OCI-LY3 (cell line): ENCODE measurements at regions not wholly inside any gene's neighbourhood (a gene's known extent, or its start where the extent isn't known, plus 50 kb on each side); places are given as distances from the start of the nearest gene placed in this dataset.

Experiments used
- H2AFZ ChIP-seq: fragments of 200-600, 300-600 bp; shearing (Covaris generic); 2 replicates; pipeline ENCODE4 v1.6.0; 2014; ENCODE audit warnings: antibody characterized with exemption, low read depth, low read length
- H3K27ac ChIP-seq: fragments of 200-600, 300-600 bp; sonication (generic); 2 replicates; pipeline ENCODE4 v1.5.1; 2014; ENCODE audit warnings: mild to moderate bottlenecking, low read length, moderate library complexity, mixed read lengths
- H3K27me3 ChIP-seq: fragments of 200-600, 300-600 bp; sonication (generic); 2 replicates; pipeline ENCODE4 v1.6.1; 2014; ENCODE audit warnings: low read depth, low read length, mixed read lengths
- H3K36me3 ChIP-seq: fragments of 200-600, 300-600 bp; sonication (generic); replicated peaks from 2 replicates; pipeline ENCODE3; 2014; ENCODE audit warnings: low read depth, low read length, mixed read lengths
- H3K4me1 ChIP-seq: fragments of 300-600, 200-600 bp; sonication (generic); 2 replicates; pipeline ENCODE4 v1.6.1; 2014; ENCODE audit warnings: low read length, mixed read lengths
- H3K4me2 ChIP-seq: fragments of 200-600, 300-600 bp; sonication (generic); 2 replicates; pipeline ENCODE4 v1.6.1; 2014; ENCODE audit warnings: low read length, mixed read lengths
- H3K4me3 ChIP-seq: fragments of 300-600, 200-600 bp; sonication (generic); 2 replicates; pipeline ENCODE4 v1.5.1; 2014; ENCODE audit warnings: antibody characterized with exemption, mild to moderate bottlenecking, low read length, moderate library complexity
- H3K79me2 ChIP-seq: fragments of 300-600, 200-600 bp; shearing (Covaris generic); 2 replicates; pipeline ENCODE4 v1.6.1; 2014; ENCODE audit warnings: mild to moderate bottlenecking, low read length, mixed read lengths
- H3K9ac ChIP-seq: fragments of 300-600, 200-600 bp; shearing (Covaris generic); 2 replicates; pipeline ENCODE4 v1.6.0; 2014; ENCODE audit warnings: mild to moderate bottlenecking, low read length, moderate library complexity
- H3K9me3 ChIP-seq: fragments of 200-600, 300-600 bp; shearing (Covaris generic); 2 replicates; pipeline ENCODE4 v1.6.1; 2014; ENCODE audit warnings: low read length, mixed read lengths; ENCODE audit not compliant: insufficient read depth
- H4K20me1 ChIP-seq: fragments of 200-600, 300-600 bp; sonication (generic); 2 replicates; pipeline ENCODE4 v1.6.1; 2016; ENCODE audit warnings: low read length, mixed read lengths; ENCODE audit not compliant: insufficient read depth
- CTCF ChIP-seq: fragments of 200-600, 300-600 bp; sonication (generic); IDR thresholded peaks from 2 replicates; pipeline ENCODE4 v1.5.1; 2014; ENCODE audit warnings: antibody characterized with exemption, low read length, low read depth
- EZH2phosphoT487 ChIP-seq: fragments of 200-600 bp; shearing (Covaris generic); IDR thresholded peaks from 2 replicates; pipeline ENCODE4 v1.6.1; 2018; ENCODE audit warnings: antibody characterized with exemption, mixed run types, low read depth

- H3K79me2 ChIP-seq = no peaks in the 10 kb centered on the region
These were observed 140.4 kb upstream of the APCDD1 start for GRCh38 chr18:10314066-10314465.

GRCh38 chr18:10315522-10315921, 138.9 kb upstream of the APCDD1 start:
- Histone ChIP-seq H3K79me2 (no peaks in the 10 kb centered on the region), H3K4me2 (no peak overlapping the region)
- TF ChIP-seq CTCF (no peak), EZH2phosphoT487 (no peak)

More at GRCh38 chr18:10314066-10314465, 140.4 kb upstream of the APCDD1 start:
- H3K36me3 ChIP-seq = no peaks in the 10 kb centered on the region
- no peaks in the 10 kb centered on the region for H4K20me1 ChIP-seq
- no peaks in the 10 kb centered on the region for H3K9me3 ChIP-seq
- no peaks in the 10 kb centered on the region for H3K4me1 ChIP-seq
- H3K9ac ChIP-seq = no peak overlapping the region
- no peak overlapping the region for H3K4me3 ChIP-seq
- H3K27ac ChIP-seq = no peak overlapping the region
- no peak overlapping the region for H2AFZ ChIP-seq
- no peak overlapping the region for H3K4me2 ChIP-seq
- no peak for TF ChIP-seq EZH2phosphoT487
- TF ChIP-seq CTCF = no peak
- peaks cover 11% of the 10 kb centered on the region for H3K27me3 ChIP-seq

GRCh38 chr18:10316778-10317177, 137.7 kb upstream of the APCDD1 start:
- no peaks in the 10 kb centered on the region for H3K9me3 ChIP-seq
- no peaks in the 10 kb centered on the region for H3K36me3 ChIP-seq
- H3K4me3 ChIP-seq = no peak overlapping the region
- no peaks in the 10 kb centered on the region for H3K79me2 ChIP-seq
- H3K27ac ChIP-seq = no peak overlapping the region
- no peak overlapping the region for H2AFZ ChIP-seq
- TF ChIP-seq CTCF = no peak
- no peak for TF ChIP-seq EZH2phosphoT487
- H3K27me3 ChIP-seq = no peaks in the 10 kb centered on the region; the same call in 1 of the 2 replicates
- no peak overlapping the region for H3K4me2 ChIP-seq
- H3K9ac ChIP-seq = no peak overlapping the region
- H4K20me1 ChIP-seq = no peaks in the 10 kb centered on the region
- H3K4me1 ChIP-seq = no peaks in the 10 kb centered on the region

More at GRCh38 chr18:10315522-10315921, 138.9 kb upstream of the APCDD1 start:
- no peak overlapping the region for H3K9ac ChIP-seq
- no peaks in the 10 kb centered on the region for H3K9me3 ChIP-seq
- H3K27me3 ChIP-seq = no peaks in the 10 kb centered on the region; the same call in 1 of the 2 replicates
- no peak overlapping the region for H3K4me3 ChIP-seq
- no peaks in the 10 kb centered on the region for H3K4me1 ChIP-seq
- no peaks in the 10 kb centered on the region for H3K36me3 ChIP-seq
- no peak overlapping the region for H2AFZ ChIP-seq
- no peak overlapping the region for H3K27ac ChIP-seq
- H4K20me1 ChIP-seq = no peaks in the 10 kb centered on the region

- Histone ChIP-seq H3K4me3 (no peak overlapping the region), H4K20me1 (no peaks in the 10 kb centered on the region), H3K27ac (no peak overlapping the region), H3K79me2 (no peaks in the 10 kb centered on the region), H3K9ac (no peak overlapping the region), H3K27me3 (no peaks in the 10 kb centered on the region; the same call in 1 of the 2 replicates), H3K9me3 (no peaks in the 10 kb centered on the region), H3K36me3 (no peaks in the 10 kb centered on the region), H2AFZ (no peak overlapping the region), H3K4me2 (no peak overlapping the region), H3K4me1 (no peaks in the 10 kb centered on the region)
- TF ChIP-seq EZH2phosphoT487 = no peak
- TF ChIP-seq CTCF = no peak
These were observed 136.4 kb upstream of the APCDD1 start for GRCh38 chr18:10317864-10318690.
